OCI-LY3 (cell line): ENCODE measurements at regions not wholly inside any gene's neighbourhood (a gene's known extent, or its start where the extent isn't known, plus 50 kb on each side); places are given as distances from the start of the nearest gene placed in this dataset.

ENCODE experiments used
- CTCF ChIP-seq: fragments of 200-600, 300-600 bp; sonication (generic); IDR thresholded peaks from 2 replicates; pipeline ENCODE4 v1.5.1; 2014; ENCODE audit warnings: antibody characterized with exemption, low read length, low read depth
- EZH2phosphoT487 ChIP-seq: fragments of 200-600 bp; shearing (Covaris generic); IDR thresholded peaks from 2 replicates; pipeline ENCODE4 v1.6.1; 2018; ENCODE audit warnings: antibody characterized with exemption, mixed run types, low read depth

GRCh38 chr5:89493414-89493813 lies 610.4 kb upstream of the MEF2C start:
- TF ChIP-seq EZH2phosphoT487, result no peak
- no peak for TF ChIP-seq CTCF
